ENCODE measurements at regions not wholly inside any gene's neighbourhood (a gene's known extent, or its start where the extent isn't known, plus 50 kb on each side); places are given as distances from the start of the nearest gene placed in this dataset.

GRCh38 chr5:144566747-144567420 is 396.2 kb downstream of the KCTD16 start:
- H3K4me3 ChIP-seq (ENCODE audit: low read depth, low read length) = no peak overlapping the region
- DNase-seq (ENCODE audit: low read depth) = no peak
- no peak for TF ChIP-seq CTCF (IDR thresholded peaks at IDR 0.05; ENCODE audit: insufficient read depth, low read depth, low read length, missing control alignments)

- no peak for DNase-seq (ENCODE audit: low read depth)
- no peak overlapping the region for H3K4me3 ChIP-seq (ENCODE audit: low read depth, low read length)
- TF ChIP-seq CTCF (IDR thresholded peaks at IDR 0.05; ENCODE audit: insufficient read depth, low read depth, low read length, missing control alignments) = no peak
These were observed 378.9 kb downstream of the KCTD16 start for GRCh38 chr5:144549580-144549979.

- no peak for TF ChIP-seq CTCF (IDR thresholded peaks at IDR 0.05; ENCODE audit: insufficient read depth, low read depth, low read length, missing control alignments)
- no peak for DNase-seq (ENCODE audit: low read depth)
These were observed 378.3 kb downstream of the KCTD16 start for GRCh38 chr5:144548936-144549335.

GRCh38 chr5:144547098-144547499 is 376.4 kb downstream of the KCTD16 start:
- TF ChIP-seq CTCF (IDR thresholded peaks at IDR 0.05; ENCODE audit: insufficient read depth, low read depth, low read length, missing control alignments) = no peak
- no peak for DNase-seq (ENCODE audit: low read depth)
- no peak overlapping the region for H3K4me3 ChIP-seq (ENCODE audit: low read depth, low read length)

More at GRCh38 chr5:144548936-144549335, 378.3 kb downstream of the KCTD16 start:
- no peak overlapping the region for H3K4me3 ChIP-seq (ENCODE audit: low read depth, low read length)

GRCh38 chr5:144538845-144539244 is 368.2 kb downstream of the KCTD16 start:
- no peak for DNase-seq (ENCODE audit: low read depth)
- no peak for TF ChIP-seq CTCF (IDR thresholded peaks at IDR 0.05; ENCODE audit: insufficient read depth, low read depth, low read length, missing control alignments)
- H3K4me3 ChIP-seq (ENCODE audit: low read depth, low read length) = no peak overlapping the region
